ENCODE measurements at regions not wholly inside any gene's neighbourhood (a gene's known extent, or its start where the extent isn't known, plus 50 kb on each side); places are given as distances from the start of the nearest gene placed in this dataset.

- no peak overlapping the region for H3K4me3 ChIP-seq (ENCODE audit: low read depth, low read length)
- no peak for TF ChIP-seq CTCF (IDR thresholded peaks at IDR 0.05; ENCODE audit: low read depth, low read length)
Measured at GRCh38 chr13:80975903-80976302, 635.0 kb upstream of the SPRY2 start.

- no peak overlapping the region for H3K4me3 ChIP-seq (ENCODE audit: low read depth, low read length)
- no peak for TF ChIP-seq CTCF (IDR thresholded peaks at IDR 0.05; ENCODE audit: low read depth, low read length)
Measured at GRCh38 chr13:80973721-80974120, 632.8 kb upstream of the SPRY2 start.

GRCh38 chr13:80972857-80973478, 632.0 kb upstream of the SPRY2 start:
- TF ChIP-seq CTCF (IDR thresholded peaks at IDR 0.05; ENCODE audit: low read depth, low read length), result no peak
- no peak overlapping the region for H3K4me3 ChIP-seq (ENCODE audit: low read depth, low read length)

GRCh38 chr13:80965097-80965496, 624.2 kb upstream of the SPRY2 start:
- TF ChIP-seq CTCF (IDR thresholded peaks at IDR 0.05; ENCODE audit: low read depth, low read length), result no peak
- no peak overlapping the region for H3K4me3 ChIP-seq (ENCODE audit: low read depth, low read length)

- TF ChIP-seq CTCF (IDR thresholded peaks at IDR 0.05; ENCODE audit: low read depth, low read length), result no peak
- H3K4me3 ChIP-seq (ENCODE audit: low read depth, low read length), result no peak overlapping the region
Measured at GRCh38 chr13:80962855-80963254, 621.9 kb upstream of the SPRY2 start.

GRCh38 chr13:80962173-80962572, 621.2 kb upstream of the SPRY2 start:
- no peak overlapping the region for H3K4me3 ChIP-seq (ENCODE audit: low read depth, low read length)
- no peak for TF ChIP-seq CTCF (IDR thresholded peaks at IDR 0.05; ENCODE audit: low read depth, low read length)

GRCh38 chr13:80957019-80957655, 616.2 kb upstream of the SPRY2 start:
- H3K4me3 ChIP-seq (ENCODE audit: low read depth, low read length), result no peak overlapping the region
- TF ChIP-seq CTCF (IDR thresholded peaks at IDR 0.05; ENCODE audit: low read depth, low read length), result no peak

Data from WI38 (cell line).